K562 (cell line): ENCODE measurements at regions not wholly inside any gene's neighbourhood (a gene's known extent, or its start where the extent isn't known, plus 50 kb on each side); places are given as distances from the start of the nearest gene placed in this dataset.

Source experiments
- ATAC-seq: fragments of 200-7000 bp; cut with Tn5 transposase; 3 replicates; pipeline ENCODE4 v1.9.1; 2020; ENCODE audit warnings: moderate library complexity
- BruUV-seq: library from RNA; stranded (reverse); fragments of 400-500 nt; replicated peaks from 2 replicates; lab custom pipeline; 2021; lab: Mats Ljungman, UMichigan
- CTCF ChIA-PET: fragments of 300-600 bp; formaldehyde crosslinking; extraction: SDS; loops from one replicate; lab custom pipeline; 2021; ENCODE audit warnings: low intra/inter-chr PET ratio; lab: Yijun Ruan, JAX
- POLR2A ChIA-PET: fragments of 300-600, 350-650 bp; sonication (Branson Sonifier 250); formaldehyde crosslinking; extraction: SDS; loops from one replicate; lab custom pipeline; 2021; ENCODE audit warnings: antibody characterized with exemption, inconsistent platforms; lab: Yijun Ruan, JAX
- DNase-seq, 4 experiments: peaks; one replicate each; pipeline versions ENCODE4 v3.0.0 to v3.0.0-alpha.2; 2011 to 2018; ENCODE audit warnings: low spot score in 3 of 4, mixed read lengths in 3 of 4; ENCODE audit errors: extremely low read depth in 1 of 4
- FAIRE-seq: peaks from 2 replicates; lab custom pipeline; 2011; peaks lifted over from hg19 to GRCh38; lab: Jason Lieb, UNC
- H2AFZ ChIP-seq: 2 replicates; pipeline ENCODE4 v1.6.0; 2011; ENCODE audit warnings: low read depth, low read length, control low read depth, inconsistent platforms
- H3K27ac ChIP-seq: fragments of 200-600 bp; 3 replicates; pipeline ENCODE4 v1.8.0; 2011; ENCODE audit warnings: low read depth, mild to moderate bottlenecking, control low read depth, inconsistent platforms, low read length, moderate library complexity, mixed read lengths; ENCODE audit errors: extremely low read depth
- H3K27me3 ChIP-seq, 2 experiments: fragments of 300-600 bp in 1 of 2; 2 replicates in 1 of 2; 3 replicates in 1 of 2; pipeline versions ENCODE4 v1.6.0 to v1.8.0; 2011; ENCODE audit warnings: inconsistent platforms in 2 of 2, low read length in 2 of 2, mild to moderate bottlenecking in 1 of 2, mixed read lengths in 1 of 2, moderate library complexity in 1 of 2; ENCODE audit not compliant: control insufficient read depth in 2 of 2, insufficient read depth in 2 of 2
- H3K36me3 ChIP-seq: fragments of 300-600 bp; 3 replicates; pipeline ENCODE4 v1.8.0; 2011; ENCODE audit warnings: mild to moderate bottlenecking, low read length, inconsistent platforms; ENCODE audit not compliant: control insufficient read depth, insufficient read depth
- H3K4me1 ChIP-seq, 2 experiments: fragments of 200-600 bp in 1 of 2; replicated peaks in 1 of 2; 2 replicates in 1 of 2; 3 replicates in 1 of 2; pipeline versions ENCODE4 v1.5.1 to v1.8.0; 2011; ENCODE audit warnings: inconsistent platforms in 2 of 2, low read length in 2 of 2, mild to moderate bottlenecking in 1 of 2, mixed read lengths in 1 of 2, moderate library complexity in 1 of 2; ENCODE audit not compliant: control insufficient read depth in 2 of 2, insufficient read depth in 2 of 2
- H3K4me2 ChIP-seq: 2 replicates; pipeline ENCODE4 v1.6.1; 2011; ENCODE audit warnings: low read length, control low read depth, inconsistent platforms, mixed read lengths; ENCODE audit not compliant: insufficient read depth
- H3K4me3 ChIP-seq: fragments of 200-600 bp; sonication (generic), shearing (Covaris generic); 2 replicates; pipeline ENCODE4 v1.5.1; 2016; ENCODE audit warnings: control low read depth, inconsistent platforms
- H3K79me2 ChIP-seq: fragments of 200-600 bp; 3 replicates; pipeline ENCODE4 v1.8.0; 2011; ENCODE audit warnings: low read length, inconsistent platforms; ENCODE audit not compliant: control insufficient read depth, insufficient read depth
- H3K9ac ChIP-seq, 2 experiments: 2 replicates each; pipeline versions ENCODE4 v1.6.0 to v1.6.1; 2011; ENCODE audit warnings: low read depth in 2 of 2, low read length in 2 of 2, control low read depth in 1 of 2, inconsistent platforms in 1 of 2, mild to moderate bottlenecking in 1 of 2, mixed read lengths in 1 of 2; ENCODE audit not compliant: insufficient read depth in 1 of 2
- H3K9me1 ChIP-seq: one replicate; pipeline ENCODE4 v1.6.0; 2011; ENCODE audit warnings: inconsistent platforms, mild to moderate bottlenecking, low read length, moderate library complexity; ENCODE audit not compliant: control insufficient read depth, insufficient read depth
- H3K9me3 ChIP-seq: replicated peaks from 2 replicates; pipeline ENCODE4 v1.5.1; 2011; ENCODE audit warnings: low read depth, low read length, inconsistent platforms; ENCODE audit not compliant: control insufficient read depth, insufficient read depth
- H4K20me1 ChIP-seq: replicated peaks from 2 replicates; pipeline ENCODE4 v1.6.1; 2011; ENCODE audit warnings: low read length, inconsistent platforms, mixed read lengths; ENCODE audit not compliant: control insufficient read depth, insufficient read depth
- BDP1 ChIP-seq: IDR thresholded peaks from 3 replicates; pipeline ENCODE4 v1.6.1; 2011; ENCODE audit not compliant: insufficient read length, insufficient read depth
- XRCC4 ChIP-seq: IDR thresholded peaks from one replicate; pipeline ENCODE4 v1.6.1; 2011; ENCODE audit not compliant: insufficient read depth, insufficient read length; ENCODE audit errors: extremely low read depth
- WGBS: fragments of 100-300 bp; shearing (Covaris generic); methylation state at CpG from one replicate; pipeline ENCODE4 v1.1.6; 2016; ENCODE audit warnings: low coverage, mixed read lengths; ENCODE audit not compliant: insufficient coverage; ENCODE audit errors: missing lambda C conversion rate; 5-methylcytosine and 5-hydroxymethylcytosine counted together
- in situ Hi-C: fragments of 300-500 bp; cut with MboI; formaldehyde crosslinking; loops from 4 replicates; pipeline ENCODE4 v1.15.0; 2018; ENCODE audit warnings: inconsistent platforms, mixed read lengths
- intact Hi-C: fragments of 100-400 bp; cut with micrococcal nuclease; formaldehyde crosslinking; loops from 2 replicates; pipeline ENCODE4 v1.14.2; 2022
- TF ChIP-seq, protein P1 (sequence below), 2 experiments: IDR thresholded peaks in 1 of 2; conservative IDR thresholded peaks in 1 of 2; 2 replicates each; pipeline ENCODE4 v1.6.1; 2016; ENCODE audit warnings: low read depth in 2 of 2, mild to moderate bottlenecking in 1 of 2, missing compliant biosample characterization in 1 of 2, missing genetic modification characterization in 1 of 2, moderate library complexity in 1 of 2
- TF ChIP-seq, protein P2 (sequence below): sonication (generic); formaldehyde crosslinking; IDR thresholded peaks from 2 replicates; pipeline ENCODE4 v1.8.0; 2022; ENCODE audit warnings: mild to moderate bottlenecking, missing genetic modification reagents

GRCh38 chr2:34737146-34737545, 1138.0 kb upstream of the FAM98A start:
- DNase-seq, result no peak
- BruUV-seq, result no TSS peak
- 8% methylated on average over 3 of the region's 3 CpGs for WGBS
- H3K4me1 ChIP-seq, result no peaks in the 10 kb centered on the region
- TF ChIP-seq BDP1, result no peak
- TF ChIP-seq, protein P1, sequence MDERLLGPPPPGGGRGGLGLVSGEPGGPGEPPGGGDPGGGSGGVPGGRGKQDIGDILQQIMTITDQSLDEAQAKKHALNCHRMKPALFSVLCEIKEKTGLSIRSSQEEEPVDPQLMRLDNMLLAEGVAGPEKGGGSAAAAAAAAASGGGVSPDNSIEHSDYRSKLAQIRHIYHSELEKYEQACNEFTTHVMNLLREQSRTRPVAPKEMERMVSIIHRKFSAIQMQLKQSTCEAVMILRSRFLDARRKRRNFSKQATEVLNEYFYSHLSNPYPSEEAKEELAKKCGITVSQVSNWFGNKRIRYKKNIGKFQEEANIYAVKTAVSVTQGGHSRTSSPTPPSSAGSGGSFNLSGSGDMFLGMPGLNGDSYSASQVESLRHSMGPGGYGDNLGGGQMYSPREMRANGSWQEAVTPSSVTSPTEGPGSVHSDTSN (CRISPR knock-in tag; IDR thresholded peaks at IDR 0.05; ENCODE audit: low read depth), result no peak
- TF ChIP-seq, protein P1 (tag; conservative IDR thresholded peaks at IDR 0.05; ENCODE audit: low read depth), result no peak
- TF ChIP-seq, protein P2, sequence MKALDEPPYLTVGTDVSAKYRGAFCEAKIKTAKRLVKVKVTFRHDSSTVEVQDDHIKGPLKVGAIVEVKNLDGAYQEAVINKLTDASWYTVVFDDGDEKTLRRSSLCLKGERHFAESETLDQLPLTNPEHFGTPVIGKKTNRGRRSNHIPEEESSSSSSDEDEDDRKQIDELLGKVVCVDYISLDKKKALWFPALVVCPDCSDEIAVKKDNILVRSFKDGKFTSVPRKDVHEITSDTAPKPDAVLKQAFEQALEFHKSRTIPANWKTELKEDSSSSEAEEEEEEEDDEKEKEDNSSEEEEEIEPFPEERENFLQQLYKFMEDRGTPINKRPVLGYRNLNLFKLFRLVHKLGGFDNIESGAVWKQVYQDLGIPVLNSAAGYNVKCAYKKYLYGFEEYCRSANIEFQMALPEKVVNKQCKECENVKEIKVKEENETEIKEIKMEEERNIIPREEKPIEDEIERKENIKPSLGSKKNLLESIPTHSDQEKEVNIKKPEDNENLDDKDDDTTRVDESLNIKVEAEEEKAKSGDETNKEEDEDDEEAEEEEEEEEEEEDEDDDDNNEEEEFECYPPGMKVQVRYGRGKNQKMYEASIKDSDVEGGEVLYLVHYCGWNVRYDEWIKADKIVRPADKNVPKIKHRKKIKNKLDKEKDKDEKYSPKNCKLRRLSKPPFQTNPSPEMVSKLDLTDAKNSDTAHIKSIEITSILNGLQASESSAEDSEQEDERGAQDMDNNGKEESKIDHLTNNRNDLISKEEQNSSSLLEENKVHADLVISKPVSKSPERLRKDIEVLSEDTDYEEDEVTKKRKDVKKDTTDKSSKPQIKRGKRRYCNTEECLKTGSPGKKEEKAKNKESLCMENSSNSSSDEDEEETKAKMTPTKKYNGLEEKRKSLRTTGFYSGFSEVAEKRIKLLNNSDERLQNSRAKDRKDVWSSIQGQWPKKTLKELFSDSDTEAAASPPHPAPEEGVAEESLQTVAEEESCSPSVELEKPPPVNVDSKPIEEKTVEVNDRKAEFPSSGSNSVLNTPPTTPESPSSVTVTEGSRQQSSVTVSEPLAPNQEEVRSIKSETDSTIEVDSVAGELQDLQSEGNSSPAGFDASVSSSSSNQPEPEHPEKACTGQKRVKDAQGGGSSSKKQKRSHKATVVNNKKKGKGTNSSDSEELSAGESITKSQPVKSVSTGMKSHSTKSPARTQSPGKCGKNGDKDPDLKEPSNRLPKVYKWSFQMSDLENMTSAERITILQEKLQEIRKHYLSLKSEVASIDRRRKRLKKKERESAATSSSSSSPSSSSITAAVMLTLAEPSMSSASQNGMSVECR (CRISPR knock-in tag), result no peak
- TF ChIP-seq XRCC4, result no peak
- TF ChIP-seq, all 486 proteins: peak for 0
- H3K27me3 ChIP-seq, result no peaks in the 10 kb centered on the region
- no peaks in the 10 kb centered on the region for H3K36me3 ChIP-seq
- no peaks in the 10 kb centered on the region for H3K79me2 ChIP-seq
- H4K20me1 ChIP-seq, result no peaks in the 10 kb centered on the region
- intact Hi-C loops (no loop called here), in situ Hi-C loops (no loop called here)
- H3K27ac ChIP-seq, result no peak overlapping the region
- POLR2A ChIA-PET, result no interaction called here
- ATAC-seq (no peak), FAIRE-seq (no peak)
- no peak overlapping the region for H3K4me3 ChIP-seq
- H3K9me3 ChIP-seq, result 0 out of 2 replicates have a peak, but pooled peaks cover 3% of the 10 kb centered on the region
- no peak overlapping the region for H2AFZ ChIP-seq
- no peak overlapping the region for H3K4me2 ChIP-seq
- no peaks in the 10 kb centered on the region for H3K9me1 ChIP-seq
- no peak overlapping the region for H3K9ac ChIP-seq
- CTCF ChIA-PET, result no interaction called here
